ENCODE measurements at regions not wholly inside any gene's neighbourhood (a gene's known extent, or its start where the extent isn't known, plus 50 kb on each side); places are given as distances from the start of the nearest gene placed in this dataset.

GRCh38 chr13:99119656-99120055, 81.0 kb upstream of the UBAC2 start (continued):
- no peak for TF ChIP-seq ZNF572 (CRISPR knock-in tag; IDR thresholded peaks at IDR 0.05)

DNA sequence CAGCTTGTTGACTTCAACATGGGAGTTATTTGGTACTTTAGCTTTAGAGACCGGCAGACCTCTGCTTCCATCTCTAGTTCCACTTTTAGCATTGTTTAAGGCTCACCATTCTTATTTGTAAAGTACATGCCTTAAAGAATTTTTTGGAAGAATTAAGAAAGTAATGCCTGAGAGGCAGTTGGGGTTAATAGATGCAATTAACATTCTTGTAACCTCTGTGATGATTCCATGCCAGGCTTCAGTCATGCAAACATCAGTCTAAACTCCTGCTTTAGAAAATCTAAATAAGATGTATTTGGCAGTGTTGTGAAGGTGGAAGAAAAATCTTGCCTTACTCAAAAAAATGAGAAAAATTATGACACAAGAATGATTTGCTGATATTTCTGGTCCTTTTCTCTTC, 79.9 kb upstream of the UBAC2 start:
- Histone ChIP-seq H3K27ac (ENCODE audit: extremely low read length, insufficient read depth, low read length) (no peak overlapping the region), H3K36me3 (replicated peaks in 1 of 2; ENCODE audit: control insufficient read depth in 1 of 2, insufficient read depth in 2 of 2, low read length in 2 of 2) (no peaks in the 10 kb centered on the region), H3K79me2 (ENCODE audit: insufficient read depth, low read length) (no peaks in the 10 kb centered on the region), H3K4me2 (ENCODE audit: low read depth, low read length) (no peak overlapping the region), H3K9me3 (ENCODE audit: low read length) (no peaks in the 10 kb centered on the region), H4K20me1 (ENCODE audit: insufficient read depth, low read length) (no peaks in the 10 kb centered on the region), H2AFZ (ENCODE audit: low read length) (no peak overlapping the region), H3K9ac (ENCODE audit: insufficient read depth, low read depth, low read length) (no peak overlapping the region), H3K4me3 (replicated peaks in 1 of 3; ENCODE audit: insufficient read depth in 1 of 3, low read depth in 2 of 3, low read length in 3 of 3) (no peak overlapping the region), H3K27me3 (ENCODE audit: control insufficient read depth in 1 of 2, insufficient read depth in 2 of 2, low read length in 2 of 2) (peaks cover 0 to 14% of the 10 kb centered on the region in 2 experiments; a peak in 3 of 5 replicates), H3K4me1 (ENCODE audit: insufficient read depth, low read length) (no peaks in the 10 kb centered on the region)
- TF ChIP-seq ZNF543 (CRISPR knock-in tag; IDR thresholded peaks at IDR 0.05) (no peak), ZNF724P (CRISPR knock-in tag; IDR thresholded peaks at IDR 0.05; ENCODE audit: borderline replicate concordance) (no peak), ZNF564 (CRISPR knock-in tag; IDR thresholded peaks at IDR 0.05) (no peak), SMC3 (IDR thresholded peaks at IDR 0.05; ENCODE audit: low read length) (no peak), KDM2A (CRISPR knock-in tag; IDR thresholded peaks at IDR 0.05; ENCODE audit: borderline replicate concordance, low read depth) (no peak), NKX3-1 (CRISPR knock-in tag; IDR thresholded peaks at IDR 0.05) (no peak), SRY (CRISPR knock-in tag; IDR thresholded peaks at IDR 0.05) (no peak), SP4 (CRISPR knock-in tag; IDR thresholded peaks at IDR 0.05) (no peak), NCOA5 (CRISPR knock-in tag; IDR thresholded peaks at IDR 0.05) (no peak)
- 43% methylated on average over 1 of the region's 1 CpG for WGBS (ENCODE audit: low lambda C conversion rate)
- ChIA-PET POLR2A (no interaction called here), CTCF (ENCODE audit: low intra/inter-chr PET ratio, low total read pairs) (no interaction called here)
- intact Hi-C loops (cut with micrococcal nuclease; ENCODE audit: unreplicated experiment) = no loop called here
- BruUV-seq (replicated peaks) = no TSS peak
- no peak for ATAC-seq
- in situ Hi-C loops (cut with HindIII; ENCODE audit: extremely low pct_ligation_motif_present, low pct_unique_long_range_greater_than_20kb) = no loop called here
- no peak for FAIRE-seq
- no peak for DNase-seq (ENCODE audit: low spot score)

DNA sequence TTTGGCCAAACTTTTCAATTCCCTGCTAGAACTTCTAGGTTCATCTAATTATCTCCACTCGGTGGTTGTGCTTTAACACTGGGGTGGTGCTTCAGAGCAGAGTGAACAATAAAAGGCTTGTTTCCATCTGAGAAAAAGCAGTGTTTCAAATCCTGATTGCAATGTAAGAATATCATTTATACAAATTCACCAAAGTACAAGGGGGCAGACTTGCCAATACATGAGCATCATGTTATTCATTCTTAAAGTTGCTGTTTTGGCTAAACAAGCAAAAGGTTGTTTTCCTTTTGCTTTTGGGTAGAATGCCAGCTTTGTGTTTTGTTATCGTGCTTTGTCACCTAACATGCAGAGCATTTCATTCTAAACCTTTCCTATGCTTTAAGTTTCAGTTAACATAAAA, 78.5 kb upstream of the UBAC2 start:
- no peaks in the 10 kb centered on the region for H3K36me3 ChIP-seq (replicated peaks in 1 of 2; ENCODE audit: control insufficient read depth in 1 of 2, insufficient read depth in 2 of 2, low read length in 2 of 2)
- FAIRE-seq (no peak), DNase-seq (ENCODE audit: low spot score) (no peak), ATAC-seq (no peak)
- CTCF ChIA-PET (ENCODE audit: low intra/inter-chr PET ratio, low total read pairs) = no interaction called here
- no peak overlapping the region for H3K4me3 ChIP-seq (replicated peaks in 1 of 3; ENCODE audit: insufficient read depth in 1 of 3, low read depth in 2 of 3, low read length in 3 of 3)
- in situ Hi-C loops (cut with HindIII; ENCODE audit: extremely low pct_ligation_motif_present, low pct_unique_long_range_greater_than_20kb) (no loop called here), intact Hi-C loops (cut with micrococcal nuclease; ENCODE audit: unreplicated experiment) (no loop called here)
- no TSS peak for BruUV-seq (replicated peaks)
- H3K27ac ChIP-seq (ENCODE audit: extremely low read length, insufficient read depth, low read length) = no peak overlapping the region
- no peak overlapping the region for H2AFZ ChIP-seq (ENCODE audit: low read length)
- H3K4me1 ChIP-seq (ENCODE audit: insufficient read depth, low read length) = no peaks in the 10 kb centered on the region
- no peak overlapping the region for H3K9ac ChIP-seq (ENCODE audit: insufficient read depth, low read depth, low read length)
- H3K9me3 ChIP-seq (ENCODE audit: low read length) = no peaks in the 10 kb centered on the region
- H3K4me2 ChIP-seq (ENCODE audit: low read depth, low read length) = no peak overlapping the region
- POLR2A ChIA-PET = no interaction called here
- H3K79me2 ChIP-seq (ENCODE audit: insufficient read depth, low read length) = no peaks in the 10 kb centered on the region
- H3K27me3 ChIP-seq (ENCODE audit: control insufficient read depth in 1 of 2, insufficient read depth in 2 of 2, low read length in 2 of 2) = peaks cover 0 to 14% of the 10 kb centered on the region in 2 experiments; a peak in 3 of 5 replicates
- H4K20me1 ChIP-seq (ENCODE audit: insufficient read depth, low read length) = no peaks in the 10 kb centered on the region
- WGBS (ENCODE audit: low lambda C conversion rate) = 55% methylated on average over 2 of the region's 2 CpGs
- TF ChIP-seq ZNF644 (CRISPR knock-in tag; IDR thresholded peaks at IDR 0.05; ENCODE audit: low read depth) = no peak
- TF ChIP-seq ZBTB43 (CRISPR knock-in tag; conservative IDR thresholded peaks at IDR 0.05) = no peak
- TF ChIP-seq POLR2G (IDR thresholded peaks at IDR 0.05; ENCODE audit: low read depth, low read length) = no peak
- TF ChIP-seq ZNF766 (CRISPR knock-in tag; IDR thresholded peaks at IDR 0.05; ENCODE audit: borderline replicate concordance) = no peak
- no peak for TF ChIP-seq ARID4A (CRISPR knock-in tag; IDR thresholded peaks at IDR 0.05; ENCODE audit: borderline replicate concordance)

Measured in HepG2 (cell line).